ENCODE measurements at regions not wholly inside any gene's neighbourhood (a gene's known extent, or its start where the extent isn't known, plus 50 kb on each side); places are given as distances from the start of the nearest gene placed in this dataset.
A peak's percentile ranks its signal among the peaks of the same experiment; 100 is the strongest.

DNA sequence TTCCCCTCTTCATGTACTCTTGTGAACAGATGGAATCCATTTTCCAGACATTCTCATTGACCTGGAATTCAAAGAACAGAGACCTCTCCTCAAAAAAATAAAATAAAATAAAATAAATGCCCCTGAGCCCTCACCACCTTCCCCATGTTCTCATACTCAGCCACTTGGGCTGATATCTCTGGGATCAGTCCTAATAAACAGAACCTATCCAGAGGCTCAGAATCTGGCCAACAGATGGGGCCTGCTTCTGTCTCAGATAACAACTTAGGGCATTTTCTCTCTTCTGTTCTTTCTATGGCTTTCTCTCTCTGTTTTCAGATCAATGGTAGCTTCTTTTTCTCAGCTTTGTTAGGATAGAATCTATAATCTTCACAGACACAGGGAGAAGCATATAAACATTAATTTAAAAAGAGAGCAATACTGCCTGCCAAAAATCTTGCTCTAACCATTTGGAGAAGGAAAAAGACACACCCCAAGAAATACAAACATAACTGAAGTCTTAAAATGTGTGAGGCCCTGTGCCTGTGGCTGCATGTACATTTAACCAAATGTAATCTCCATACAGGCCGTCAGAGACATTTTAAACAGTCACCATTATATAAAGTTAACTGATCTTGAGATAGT is 907.1 kb downstream of the FAT4 start:
- TF ChIP-seq, protein P1, sequence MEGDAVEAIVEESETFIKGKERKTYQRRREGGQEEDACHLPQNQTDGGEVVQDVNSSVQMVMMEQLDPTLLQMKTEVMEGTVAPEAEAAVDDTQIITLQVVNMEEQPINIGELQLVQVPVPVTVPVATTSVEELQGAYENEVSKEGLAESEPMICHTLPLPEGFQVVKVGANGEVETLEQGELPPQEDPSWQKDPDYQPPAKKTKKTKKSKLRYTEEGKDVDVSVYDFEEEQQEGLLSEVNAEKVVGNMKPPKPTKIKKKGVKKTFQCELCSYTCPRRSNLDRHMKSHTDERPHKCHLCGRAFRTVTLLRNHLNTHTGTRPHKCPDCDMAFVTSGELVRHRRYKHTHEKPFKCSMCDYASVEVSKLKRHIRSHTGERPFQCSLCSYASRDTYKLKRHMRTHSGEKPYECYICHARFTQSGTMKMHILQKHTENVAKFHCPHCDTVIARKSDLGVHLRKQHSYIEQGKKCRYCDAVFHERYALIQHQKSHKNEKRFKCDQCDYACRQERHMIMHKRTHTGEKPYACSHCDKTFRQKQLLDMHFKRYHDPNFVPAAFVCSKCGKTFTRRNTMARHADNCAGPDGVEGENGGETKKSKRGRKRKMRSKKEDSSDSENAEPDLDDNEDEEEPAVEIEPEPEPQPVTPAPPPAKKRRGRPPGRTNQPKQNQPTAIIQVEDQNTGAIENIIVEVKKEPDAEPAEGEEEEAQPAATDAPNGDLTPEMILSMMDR (conservative IDR thresholded peaks at IDR 0.05; ENCODE audit: low read depth, low read length) = no peak
- H3K4me3 ChIP-seq (ENCODE audit: low read depth, low read length) = no peak overlapping the region
- no peak for DNase-seq (ENCODE audit: low read depth)

DNA sequence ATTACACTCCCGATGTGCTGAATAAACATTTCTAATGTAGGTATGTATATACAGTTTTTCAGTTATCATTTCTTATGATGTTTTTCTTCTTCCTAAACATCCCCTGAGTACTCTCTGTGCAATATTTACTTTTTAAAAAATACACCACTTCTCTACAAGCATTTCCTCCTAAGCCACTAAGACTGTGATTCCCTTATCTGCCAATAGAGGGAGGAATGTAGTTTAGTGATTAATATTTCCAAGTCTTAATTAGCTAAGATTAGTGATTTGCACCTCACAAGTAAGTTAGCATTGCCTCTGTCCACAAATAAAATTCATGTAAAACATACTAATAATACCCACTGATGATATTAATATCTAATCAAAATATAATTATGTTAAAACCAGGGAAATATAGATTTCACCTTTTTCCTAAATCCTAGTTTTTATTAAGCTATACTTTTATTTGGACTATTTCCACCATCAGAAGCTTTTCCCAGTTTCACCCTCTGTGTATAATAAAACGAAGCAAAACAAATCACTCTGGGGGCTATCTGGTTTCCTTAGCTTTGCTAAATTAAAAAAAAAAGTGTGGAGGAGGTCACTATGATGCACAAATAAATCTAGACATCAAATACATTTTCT is 909.1 kb downstream of the FAT4 start:
- DNase-seq (ENCODE audit: low read depth) = no peak
- TF ChIP-seq, protein P1 (conservative IDR thresholded peaks at IDR 0.05; ENCODE audit: low read depth, low read length) = peak; percentile 72
- H3K4me3 ChIP-seq (ENCODE audit: low read depth, low read length) = no peak overlapping the region

DNA sequence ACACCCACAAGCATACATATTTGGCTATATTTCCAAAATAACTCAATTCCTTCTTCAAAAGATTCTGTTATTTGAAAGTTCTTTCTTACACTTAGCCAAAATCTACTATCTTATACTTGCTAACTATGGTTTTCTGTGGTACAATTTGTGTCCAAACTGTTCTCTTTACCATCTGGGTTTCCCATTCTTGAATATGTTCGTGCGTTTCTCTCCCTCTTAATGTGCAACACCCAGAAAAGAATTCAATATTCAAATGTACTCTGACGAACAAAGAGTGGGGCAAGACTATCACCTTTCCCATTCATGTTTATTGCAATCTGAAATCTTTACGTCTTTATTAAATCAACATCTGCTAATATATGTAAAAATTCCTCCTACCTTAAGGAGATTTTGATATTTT is 912.7 kb downstream of the FAT4 start:
- no peak for DNase-seq (ENCODE audit: low read depth)
- TF ChIP-seq, protein P1 (conservative IDR thresholded peaks at IDR 0.05; ENCODE audit: low read depth, low read length) = no peak
- no peak overlapping the region for H3K4me3 ChIP-seq (ENCODE audit: low read depth, low read length)

DNA sequence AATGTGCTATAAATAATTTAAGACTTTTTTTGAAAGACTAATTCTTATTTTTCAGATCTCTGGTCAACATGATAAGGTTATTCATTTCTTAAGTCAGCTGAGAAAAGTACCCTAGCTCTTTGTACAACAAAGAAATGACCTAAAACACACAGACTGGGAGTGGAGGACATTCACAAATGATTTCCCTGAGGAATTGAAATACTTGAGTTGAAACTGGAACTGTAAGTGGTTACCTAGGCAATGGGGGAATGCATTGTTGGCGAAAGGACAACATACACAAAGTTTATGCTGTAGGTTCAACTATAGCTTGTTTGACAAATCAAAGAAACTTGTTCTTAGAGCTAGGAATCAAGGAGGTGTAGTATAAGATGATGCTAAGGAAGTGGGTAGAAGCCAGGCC is 915.5 kb downstream of the FAT4 start:
- DNase-seq (ENCODE audit: low read depth) = no peak
- TF ChIP-seq, protein P1 (conservative IDR thresholded peaks at IDR 0.05; ENCODE audit: low read depth, low read length) = no peak
- H3K4me3 ChIP-seq (ENCODE audit: low read depth, low read length) = no peak overlapping the region

DNA sequence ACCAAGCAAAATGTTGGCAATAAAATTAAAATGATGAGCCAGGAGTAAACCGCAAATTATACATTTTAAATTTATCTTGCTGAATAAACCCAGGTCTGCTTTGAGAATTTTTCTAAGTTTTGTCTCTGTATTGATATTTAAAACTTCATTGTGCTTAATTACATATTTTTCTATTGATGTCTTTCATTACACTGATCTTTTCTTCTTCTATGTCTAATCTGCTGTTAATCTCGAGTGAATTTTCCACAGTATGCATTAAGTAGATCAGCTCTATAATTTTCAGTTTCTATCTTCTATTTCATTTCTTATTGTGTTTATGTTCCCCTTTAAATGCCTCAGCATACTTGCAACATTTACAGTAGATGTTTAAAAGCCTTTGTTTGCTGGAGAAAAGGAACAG is 918.7 kb downstream of the FAT4 start:
- H3K4me3 ChIP-seq (ENCODE audit: low read depth, low read length) = no peak overlapping the region
- no peak for DNase-seq (ENCODE audit: low read depth)
- TF ChIP-seq, protein P1 (conservative IDR thresholded peaks at IDR 0.05; ENCODE audit: low read depth, low read length) = no peak

DNA sequence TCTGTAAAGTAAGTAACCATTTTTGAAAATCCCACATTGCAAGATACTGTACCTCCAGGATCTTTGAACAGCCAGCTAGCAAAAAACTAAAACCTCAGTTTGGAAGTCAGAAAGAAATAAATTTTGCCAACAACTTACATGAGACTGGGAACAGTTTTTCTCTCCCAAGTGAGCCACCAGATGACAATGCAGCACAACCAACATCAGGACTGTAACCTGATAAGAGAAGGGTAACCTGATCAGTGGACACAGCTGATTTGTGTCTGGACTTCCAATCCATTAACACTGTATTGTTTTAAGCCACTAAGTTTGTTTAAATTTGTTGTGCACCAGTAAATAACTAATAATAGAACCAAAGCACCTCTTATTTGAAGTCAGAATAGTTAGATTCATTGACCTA is 923.3 kb downstream of the FAT4 start:
- TF ChIP-seq, protein P1 (conservative IDR thresholded peaks at IDR 0.05; ENCODE audit: low read depth, low read length) = no peak
- H3K4me3 ChIP-seq (ENCODE audit: low read depth, low read length) = no peak overlapping the region
- DNase-seq (ENCODE audit: low read depth) = no peak

DNA sequence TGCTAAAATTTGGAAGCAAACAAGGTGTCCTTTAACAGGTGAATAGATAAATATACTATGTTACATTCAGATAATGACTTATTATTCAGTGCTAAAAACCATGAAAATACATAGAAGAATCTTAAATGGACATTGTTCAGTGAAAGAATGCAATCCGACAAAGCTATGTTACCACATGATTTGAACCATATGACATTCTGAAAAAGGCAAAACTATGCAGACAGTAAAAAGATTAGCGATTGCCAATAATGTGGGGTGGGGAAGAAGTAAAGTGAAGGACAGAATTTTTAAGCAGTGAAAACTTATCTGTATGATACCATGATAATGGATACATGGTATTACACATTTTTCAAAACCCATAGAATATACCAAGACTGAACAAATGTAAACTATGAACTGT is 926.9 kb downstream of the FAT4 start:
- TF ChIP-seq, protein P1 (conservative IDR thresholded peaks at IDR 0.05; ENCODE audit: low read depth, low read length) = no peak
- DNase-seq (ENCODE audit: low read depth) = no peak
- no peak overlapping the region for H3K4me3 ChIP-seq (ENCODE audit: low read depth, low read length)
